HEK293 (cell line): ENCODE measurements at regions not wholly inside any gene's neighbourhood (a gene's known extent, or its start where the extent isn't known, plus 50 kb on each side); places are given as distances from the start of the nearest gene placed in this dataset.

ENCODE experiments used
- CTCF ChIP-seq: fragments of 450-650 bp; formaldehyde crosslinking; IDR thresholded peaks from 2 replicates; pipeline ENCODE4 v1.5.1; 2016; ENCODE audit warnings: missing biosample characterization, missing genetic modification characterization
- FEZF1 ChIP-seq: fragments of 450-650 bp; formaldehyde crosslinking; IDR thresholded peaks from 2 replicates; pipeline ENCODE4 v1.5.1; 2016; ENCODE audit warnings: missing biosample characterization, missing genetic modification characterization
- GLI4 ChIP-seq: fragments of 450-650 bp; formaldehyde crosslinking; IDR thresholded peaks from 2 replicates; pipeline ENCODE4 v1.5.1; 2016; ENCODE audit warnings: missing biosample characterization, missing genetic modification characterization
- IKZF3 ChIP-seq: fragments of 450-650 bp; IDR thresholded peaks from 2 replicates; pipeline ENCODE4 v1.5.0; 2018; ENCODE audit warnings: missing biosample characterization, mild to moderate bottlenecking, missing genetic modification characterization, moderate library complexity
- MEIS1 ChIP-seq: sonication (generic); formaldehyde crosslinking; IDR thresholded peaks from 2 replicates; pipeline ENCODE4 v1.8.1; 2022; ENCODE audit warnings: missing genetic modification reagents, mild to moderate bottlenecking, borderline replicate concordance
- REST ChIP-seq: fragments of 450-650 bp; formaldehyde crosslinking; IDR thresholded peaks from 2 replicates; pipeline ENCODE4 v1.5.1; 2016; ENCODE audit warnings: missing biosample characterization, missing genetic modification characterization
- TCF7L2 ChIP-seq: IDR thresholded peaks from 2 replicates; pipeline ENCODE4 v1.6.1; 2011; ENCODE audit warnings: low read depth, mild to moderate bottlenecking, inconsistent platforms, low read length, moderate library complexity, borderline replicate concordance
- ZNF23 ChIP-seq: fragments of 450-650 bp; formaldehyde crosslinking; IDR thresholded peaks from 2 replicates; pipeline ENCODE4 v1.5.1; 2016; ENCODE audit warnings: missing biosample characterization, missing genetic modification characterization, borderline replicate concordance
- ZNF37A ChIP-seq: fragments of 450-650 bp; IDR thresholded peaks from 2 replicates; pipeline ENCODE4 v1.5.1; 2018; ENCODE audit warnings: missing biosample characterization, missing genetic modification characterization
- ZNF549 ChIP-seq: fragments of 450-650 bp; IDR thresholded peaks from 2 replicates; pipeline ENCODE4 v1.5.1; 2018; ENCODE audit warnings: missing biosample characterization, missing genetic modification characterization, mild to moderate bottlenecking, inconsistent platforms, moderate library complexity
- ZNF623 ChIP-seq: fragments of 450-650 bp; formaldehyde crosslinking; IDR thresholded peaks from 2 replicates; pipeline ENCODE4 v1.5.1; 2016; ENCODE audit warnings: missing biosample characterization, missing genetic modification characterization
- ZNF707 ChIP-seq: fragments of 450-650 bp; formaldehyde crosslinking; IDR thresholded peaks from 2 replicates; pipeline ENCODE4 v1.5.1; 2016; ENCODE audit warnings: missing biosample characterization, missing genetic modification characterization
- ZNF747 ChIP-seq: fragments of 450-650 bp; formaldehyde crosslinking; IDR thresholded peaks from 2 replicates; pipeline ENCODE4 v1.5.1; 2016; ENCODE audit warnings: missing biosample characterization, missing genetic modification characterization
- TF ChIP-seq, protein P1 (sequence below): fragments of 450-650 bp; formaldehyde crosslinking; IDR thresholded peaks from 2 replicates; pipeline ENCODE4 v1.5.1; 2016; ENCODE audit warnings: missing biosample characterization, missing genetic modification characterization

DNA sequence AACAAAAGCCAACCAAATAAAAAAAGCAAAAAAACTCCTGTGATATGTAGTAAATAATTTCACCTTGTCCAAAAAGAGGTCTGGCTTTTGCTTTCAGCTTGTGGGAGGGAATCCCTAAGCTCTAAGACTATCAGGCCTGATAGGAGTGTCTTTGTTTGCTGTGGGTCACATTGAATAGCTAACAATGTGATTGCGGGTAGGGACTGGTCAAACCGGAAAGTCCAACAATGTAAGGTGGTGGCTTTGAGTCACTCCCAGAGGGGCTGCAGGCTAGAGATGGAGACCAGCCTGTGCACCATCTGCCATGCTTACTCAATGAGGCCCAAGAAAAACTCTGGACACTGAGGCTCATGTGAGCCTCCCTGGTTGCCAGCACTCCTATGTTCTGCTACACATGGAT lies 192.9 kb downstream of the TFCP2L1 start:
- TF ChIP-seq ZNF707 = no peak
- no peak for TF ChIP-seq REST (tag by site-specific recombination)
- no peak for TF ChIP-seq CTCF (tag by site-specific recombination)
- TF ChIP-seq FEZF1 (tag by site-specific recombination) = no peak
- no peak for TF ChIP-seq IKZF3 (tag by site-specific recombination)
- no peak for TF ChIP-seq ZNF747 (tag by site-specific recombination)
- no peak for TF ChIP-seq ZNF549 (tag by site-specific recombination)
- no peak for TF ChIP-seq GLI4 (tag by site-specific recombination)
- no peak for TF ChIP-seq MEIS1 (CRISPR knock-in tag)
- no peak for TF ChIP-seq TCF7L2
- no peak for TF ChIP-seq ZNF37A (tag by site-specific recombination)
- no peak for TF ChIP-seq ZNF623 (tag by site-specific recombination)
- TF ChIP-seq, protein P1, sequence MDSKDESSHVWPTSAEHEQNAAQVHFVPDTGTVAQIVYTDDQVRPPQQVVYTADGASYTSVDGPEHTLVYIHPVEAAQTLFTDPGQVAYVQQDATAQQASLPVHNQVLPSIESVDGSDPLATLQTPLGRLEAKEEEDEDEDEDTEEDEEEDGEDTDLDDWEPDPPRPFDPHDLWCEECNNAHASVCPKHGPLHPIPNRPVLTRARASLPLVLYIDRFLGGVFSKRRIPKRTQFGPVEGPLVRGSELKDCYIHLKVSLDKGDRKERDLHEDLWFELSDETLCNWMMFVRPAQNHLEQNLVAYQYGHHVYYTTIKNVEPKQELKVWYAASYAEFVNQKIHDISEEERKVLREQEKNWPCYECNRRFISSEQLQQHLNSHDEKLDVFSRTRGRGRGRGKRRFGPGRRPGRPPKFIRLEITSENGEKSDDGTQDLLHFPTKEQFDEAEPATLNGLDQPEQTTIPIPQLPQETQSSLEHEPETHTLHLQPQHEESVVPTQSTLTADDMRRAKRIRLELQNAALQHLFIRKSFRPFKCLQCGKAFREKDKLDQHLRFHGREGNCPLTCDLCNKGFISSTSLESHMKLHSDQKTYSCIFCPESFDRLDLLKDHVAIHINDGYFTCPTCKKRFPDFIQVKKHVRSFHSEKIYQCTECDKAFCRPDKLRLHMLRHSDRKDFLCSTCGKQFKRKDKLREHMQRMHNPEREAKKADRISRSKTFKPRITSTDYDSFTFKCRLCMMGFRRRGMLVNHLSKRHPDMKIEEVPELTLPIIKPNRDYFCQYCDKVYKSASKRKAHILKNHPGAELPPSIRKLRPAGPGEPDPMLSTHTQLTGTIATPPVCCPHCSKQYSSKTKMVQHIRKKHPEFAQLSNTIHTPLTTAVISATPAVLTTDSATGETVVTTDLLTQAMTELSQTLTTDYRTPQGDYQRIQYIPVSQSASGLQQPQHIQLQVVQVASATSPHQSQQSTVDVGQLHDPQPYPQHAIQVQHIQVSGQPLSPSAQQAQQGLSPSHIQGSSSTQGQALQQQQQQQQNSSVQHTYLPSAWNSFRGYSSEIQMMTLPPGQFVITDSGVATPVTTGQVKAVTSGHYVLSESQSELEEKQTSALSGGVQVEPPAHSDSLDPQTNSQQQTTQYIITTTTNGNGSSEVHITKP = no peak
- TF ChIP-seq ZNF23 (tag by site-specific recombination) = no peak
